ENCODE measurements at regions not wholly inside any gene's neighbourhood (a gene's known extent, or its start where the extent isn't known, plus 50 kb on each side); places are given as distances from the start of the nearest gene placed in this dataset.
A peak's percentile ranks its signal among the peaks of the same experiment; 100 is the strongest.

- in situ Hi-C loops (cut with MboI; ENCODE audit: low sequenced_read_pairs, unreplicated experiment), result no loop called here
- peak; percentile 32 for DNase-seq (ENCODE audit: low spot score)
- TF ChIP-seq CTCF (IDR thresholded peaks at IDR 0.05; ENCODE audit: borderline replicate concordance, control extremely low read depth, extremely low read depth, insufficient read depth, missing control alignments), result no peak
Measured at GRCh38 chr19:22545751-22546150, 88.4 kb upstream of the ZNF492 start.

- in situ Hi-C loops (cut with MboI; ENCODE audit: low sequenced_read_pairs, unreplicated experiment), result no loop called here
- no peak for TF ChIP-seq CTCF (IDR thresholded peaks at IDR 0.05; ENCODE audit: borderline replicate concordance, control extremely low read depth, extremely low read depth, insufficient read depth, missing control alignments)
- DNase-seq (ENCODE audit: low spot score), result no peak
Measured at GRCh38 chr19:22533761-22534160, 100.4 kb upstream of the ZNF492 start.

GRCh38 chr19:22532388-22533300, 101.5 kb upstream of the ZNF492 start:
- in situ Hi-C loops (cut with MboI; ENCODE audit: low sequenced_read_pairs, unreplicated experiment), result no loop called here
- no peak for TF ChIP-seq CTCF (IDR thresholded peaks at IDR 0.05; ENCODE audit: borderline replicate concordance, control extremely low read depth, extremely low read depth, insufficient read depth, missing control alignments)
- no peak for DNase-seq (ENCODE audit: low spot score)

- in situ Hi-C loops (cut with MboI; ENCODE audit: low sequenced_read_pairs, unreplicated experiment), result no loop called here
- DNase-seq (ENCODE audit: low spot score), result no peak
- no peak for TF ChIP-seq CTCF (IDR thresholded peaks at IDR 0.05; ENCODE audit: borderline replicate concordance, control extremely low read depth, extremely low read depth, insufficient read depth, missing control alignments)
Measured at GRCh38 chr19:22530042-22530441, 104.1 kb upstream of the ZNF492 start.

- no peak for TF ChIP-seq CTCF (IDR thresholded peaks at IDR 0.05; ENCODE audit: borderline replicate concordance, control extremely low read depth, extremely low read depth, insufficient read depth, missing control alignments)
- in situ Hi-C loops (cut with MboI; ENCODE audit: low sequenced_read_pairs, unreplicated experiment), result no loop called here
- no peak for DNase-seq (ENCODE audit: low spot score)
Measured at GRCh38 chr19:22528956-22529355, 105.2 kb upstream of the ZNF492 start.

GRCh38 chr19:22527554-22527953, 105.4 kb upstream of the ZNF98 start:
- no peak for DNase-seq (ENCODE audit: low spot score)
- TF ChIP-seq CTCF (IDR thresholded peaks at IDR 0.05; ENCODE audit: borderline replicate concordance, control extremely low read depth, extremely low read depth, insufficient read depth, missing control alignments), result no peak
- in situ Hi-C loops (cut with MboI; ENCODE audit: low sequenced_read_pairs, unreplicated experiment), result no loop called here
